ENCODE measurements at regions not wholly inside any gene's neighbourhood (a gene's known extent, or its start where the extent isn't known, plus 50 kb on each side); places are given as distances from the start of the nearest gene placed in this dataset.
"Not testable (repeated sequence)": the region's sequence is repeated elsewhere in the genome, so short reads cannot be mapped to it uniquely, and the experiment has no call there.

DNA sequence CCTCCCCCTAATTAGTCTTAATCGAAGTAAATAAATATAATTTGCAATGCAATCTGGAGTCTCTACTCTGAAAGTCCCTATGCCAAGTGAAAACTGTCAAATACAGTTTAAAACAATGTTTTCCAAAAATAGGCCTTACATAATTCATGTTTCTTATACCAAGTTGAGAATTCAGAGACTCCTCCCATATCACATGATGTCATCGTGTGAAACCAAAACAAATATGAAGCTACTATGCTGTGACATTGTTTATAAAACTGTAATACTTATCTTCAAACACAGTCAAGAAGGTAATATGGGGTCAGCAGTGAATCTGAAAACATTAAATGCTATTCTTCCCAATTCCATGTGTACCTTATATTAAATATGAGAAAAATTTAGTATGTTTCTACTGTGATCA is 940.2 kb upstream of the FANCL start:
- no peak for DNase-seq (ENCODE audit: low spot score)

GRCh38 chr2:59180621-59181020 is 939.5 kb upstream of the FANCL start:
- DNase-seq (ENCODE audit: low spot score), result no peak

- no peak for DNase-seq (ENCODE audit: low spot score)
Measured at GRCh38 chr2:59180111-59180510, 939.0 kb upstream of the FANCL start.

GRCh38 chr2:59177748-59178147 is 936.6 kb upstream of the FANCL start:
- DNase-seq (ENCODE audit: low spot score), result no peak

DNA sequence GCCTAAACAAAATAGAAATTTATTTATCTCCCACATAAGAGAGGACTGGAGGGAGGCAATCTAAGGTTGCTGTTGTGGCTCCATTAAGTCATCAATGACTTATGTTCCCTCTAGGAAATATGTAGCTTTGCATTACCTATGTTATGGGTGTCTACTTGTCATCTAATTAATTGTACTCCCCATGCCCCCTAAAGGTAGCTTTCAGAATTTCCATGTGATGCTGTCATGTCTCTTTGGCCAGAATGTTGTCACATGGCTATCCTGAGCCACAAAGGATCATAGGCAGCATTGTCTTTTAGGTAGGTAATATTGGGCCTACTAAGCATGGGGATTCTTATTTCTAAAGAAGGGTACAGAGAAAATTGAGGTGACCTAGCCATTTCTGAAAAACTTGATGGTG is 935.6 kb upstream of the FANCL start:
- DNase-seq (ENCODE audit: low spot score), result no peak

DNA sequence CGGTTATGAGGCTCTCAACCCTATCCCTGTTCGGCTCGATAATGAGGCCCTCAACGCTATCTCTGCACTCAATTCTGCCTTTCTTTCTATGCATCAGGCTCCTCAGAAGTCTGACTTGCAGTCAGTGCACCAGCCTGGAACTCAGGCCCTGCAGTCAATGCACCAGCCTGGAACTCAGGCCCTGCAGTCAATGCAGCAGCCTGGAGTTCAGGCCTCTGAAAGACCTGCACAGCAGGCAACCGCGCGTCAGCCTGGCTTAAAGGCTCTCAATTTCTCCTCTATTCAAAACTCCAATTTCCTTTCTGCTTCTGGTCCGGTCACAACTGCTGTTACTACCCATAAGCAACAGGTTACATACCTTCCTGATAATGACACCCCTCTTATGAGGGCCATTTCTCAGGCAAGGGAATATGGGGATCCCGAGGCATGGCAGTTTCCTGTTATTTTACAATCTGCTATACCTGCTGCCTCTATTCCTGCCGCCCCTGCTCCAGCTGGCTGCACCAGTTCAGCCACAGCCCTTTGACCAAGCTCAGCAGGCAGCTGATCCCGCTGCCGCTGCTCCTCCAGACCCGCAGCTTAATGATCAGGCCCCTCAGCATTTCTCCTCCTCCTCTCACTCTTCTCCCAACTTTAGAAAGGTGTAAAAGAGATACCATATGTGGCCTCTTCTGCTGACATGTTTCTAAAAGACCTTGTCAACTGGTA is 933.6 kb upstream of the FANCL start:
- no peak for DNase-seq (ENCODE audit: low spot score)

DNA sequence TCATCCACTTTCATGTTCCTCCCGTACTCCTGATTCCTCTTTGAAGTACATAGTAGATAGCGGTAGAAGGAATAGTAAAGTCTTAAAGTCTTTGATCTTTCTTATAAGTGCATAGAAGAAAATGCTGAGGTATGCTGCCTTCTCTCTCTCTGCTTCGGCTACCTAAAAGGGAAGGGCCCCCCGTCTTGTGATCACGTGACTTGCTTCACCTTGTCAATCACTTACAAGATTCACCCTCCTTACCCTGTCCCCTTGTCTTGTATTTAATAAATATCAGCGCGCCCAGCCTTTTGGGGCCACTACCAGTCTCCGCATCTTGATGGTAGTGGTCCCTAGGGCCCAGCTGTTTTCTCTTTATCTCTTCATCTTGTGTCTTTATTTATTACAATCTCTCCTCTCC is 932.2 kb upstream of the FANCL start:
- DNase-seq (ENCODE audit: low spot score), result no peak

- DNase-seq (ENCODE audit: low spot score), result no peak
Measured at GRCh38 chr2:59171019-59171418, 929.9 kb upstream of the FANCL start.

DNA sequence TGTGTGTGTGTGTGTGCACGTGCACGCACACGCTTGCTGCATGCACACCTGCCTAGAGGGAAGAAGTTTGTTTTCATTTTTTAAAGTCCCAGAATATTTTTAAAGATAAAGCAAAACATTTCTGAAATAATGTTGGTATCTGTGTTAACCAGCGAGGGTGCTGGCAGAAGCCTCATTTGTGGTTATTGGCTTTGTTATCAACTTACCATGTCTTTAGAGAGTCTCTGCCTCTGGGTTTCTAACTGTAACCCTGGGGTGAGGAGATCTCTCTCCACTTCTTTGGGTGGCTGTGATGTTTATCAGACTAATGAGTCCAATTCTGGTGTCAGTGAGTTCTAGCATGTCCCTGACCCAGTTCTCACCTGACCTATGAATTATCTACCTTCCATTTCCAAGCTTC is 927.6 kb upstream of the FANCL start:
- no peak for DNase-seq (ENCODE audit: low spot score)

- DNase-seq (ENCODE audit: low spot score), result no peak
Measured at GRCh38 chr2:59167514-59167913, 926.4 kb upstream of the FANCL start.

- DNase-seq (ENCODE audit: low spot score), result not testable (repeated sequence)
Measured at GRCh38 chr2:59157908-59158307, 916.8 kb upstream of the FANCL start.

- no peak for DNase-seq (ENCODE audit: low spot score)
Measured at GRCh38 chr2:59151805-59152204, 910.7 kb upstream of the FANCL start.

GRCh38 chr2:59150217-59150849 is 909.2 kb upstream of the FANCL start:
- DNase-seq (ENCODE audit: low spot score), result no peak

GRCh38 chr2:59149271-59149670 is 908.1 kb upstream of the FANCL start:
- DNase-seq (ENCODE audit: low spot score), result no peak

- no peak for DNase-seq (ENCODE audit: low spot score)
Measured at GRCh38 chr2:59112258-59112657, 871.1 kb upstream of the FANCL start.

GRCh38 chr2:59096973-59097372 is 855.8 kb upstream of the FANCL start:
- DNase-seq (ENCODE audit: low spot score), result no peak

GRCh38 chr2:59093571-59093970 is 852.4 kb upstream of the FANCL start:
- DNase-seq (ENCODE audit: low spot score), result no peak

- DNase-seq (ENCODE audit: low spot score), result no peak
Measured at GRCh38 chr2:59084326-59084725, 843.2 kb upstream of the FANCL start.

GRCh38 chr2:59083075-59083828 is 842.1 kb upstream of the FANCL start:
- DNase-seq (ENCODE audit: low spot score), result no peak

GRCh38 chr2:59082657-59083056 is 841.5 kb upstream of the FANCL start:
- no peak for DNase-seq (ENCODE audit: low spot score)

DNA sequence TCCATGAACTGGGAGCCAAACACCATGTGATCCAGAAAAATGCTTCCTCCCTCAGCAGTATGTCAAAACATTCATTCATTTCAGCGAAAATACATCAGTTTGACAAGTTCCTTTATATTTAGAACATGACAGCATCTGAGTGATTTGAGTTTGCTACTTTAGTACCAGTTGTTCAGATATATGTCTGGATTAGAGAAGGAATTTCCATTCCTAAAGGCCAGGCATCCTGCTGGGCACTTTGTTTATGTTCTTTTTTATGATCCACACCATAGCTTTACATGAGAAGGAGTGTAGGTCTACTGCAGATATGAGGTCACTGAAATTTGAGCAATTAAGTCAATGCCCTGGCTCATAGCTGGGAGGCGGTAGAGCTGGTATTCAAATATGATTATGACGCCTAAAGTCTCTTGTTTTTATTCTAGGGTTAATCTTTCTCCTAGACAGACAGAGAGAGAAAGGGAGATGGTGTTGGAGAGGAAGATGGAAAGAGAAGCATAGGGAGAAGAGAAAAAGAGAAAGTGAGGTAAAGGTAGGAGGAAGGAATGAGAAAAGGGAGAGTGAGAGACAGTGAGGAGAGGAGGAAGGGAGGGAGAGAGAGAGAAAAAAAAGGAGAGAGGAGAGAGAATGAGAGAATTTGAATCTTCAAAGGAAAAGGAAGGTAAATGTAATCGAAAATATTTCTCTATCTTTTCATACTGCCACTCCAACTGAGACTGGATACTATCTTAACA is 839.5 kb upstream of the FANCL start:
- no peak for DNase-seq (ENCODE audit: low spot score)

DNA sequence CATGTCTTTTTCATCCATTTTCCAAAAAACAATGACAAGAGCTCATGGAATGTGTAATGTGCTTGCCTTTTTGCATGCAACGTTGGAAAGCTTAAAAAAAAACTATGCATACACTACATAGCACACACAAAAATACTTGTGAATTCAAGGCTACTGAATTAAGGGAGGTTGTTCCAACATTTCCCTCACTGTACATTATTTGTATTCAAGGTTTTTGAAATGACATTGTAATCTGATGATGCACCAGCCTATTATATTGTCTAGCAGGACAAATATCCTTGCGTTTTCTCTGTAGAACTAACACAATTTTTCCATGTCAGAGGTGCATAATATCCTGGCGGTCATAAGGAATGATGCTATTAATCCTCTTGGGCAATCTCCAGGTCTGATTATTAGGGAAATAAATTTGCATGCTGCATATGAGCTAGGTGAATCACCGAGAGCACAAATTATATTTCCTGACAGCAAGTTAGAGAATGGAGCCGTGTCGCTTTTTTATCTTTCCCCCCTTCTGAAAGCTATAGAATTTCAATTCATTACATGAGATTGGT is 836.9 kb upstream of the FANCL start:
- no peak for DNase-seq (ENCODE audit: low spot score)
